ENCODE measurements at regions not wholly inside any gene's neighbourhood (a gene's known extent, or its start where the extent isn't known, plus 50 kb on each side); places are given as distances from the start of the nearest gene placed in this dataset.

- DNase-seq (ENCODE audit: low read depth in 3 of 3): no peak
Measured at GRCh38 chr2:80863147-80863714, 558.7 kb upstream of the LRRTM1 start.

- DNase-seq (ENCODE audit: low read depth in 3 of 3): no peak
Measured at GRCh38 chr2:80858965-80859364, 554.4 kb upstream of the LRRTM1 start.

GRCh38 chr2:80856227-80856626 is 551.7 kb upstream of the LRRTM1 start:
- no peak for DNase-seq (ENCODE audit: low read depth in 3 of 3)

GRCh38 chr2:80854831-80855230 is 550.3 kb upstream of the LRRTM1 start:
- DNase-seq (ENCODE audit: low read depth in 3 of 3): no peak

- DNase-seq (ENCODE audit: low read depth in 3 of 3): no peak
Measured at GRCh38 chr2:80852808-80853139, 548.2 kb upstream of the LRRTM1 start.

GRCh38 chr2:80852079-80852807 is 547.7 kb upstream of the LRRTM1 start:
- no peak for DNase-seq (ENCODE audit: low read depth in 3 of 3)

- DNase-seq (ENCODE audit: low read depth in 3 of 3): no peak
Measured at GRCh38 chr2:80830891-80831290, 526.3 kb upstream of the LRRTM1 start.

- no peak for DNase-seq (ENCODE audit: low read depth in 3 of 3)
Measured at GRCh38 chr2:80822999-80823398, 518.4 kb upstream of the LRRTM1 start.

GRCh38 chr2:80815259-80815658 is 510.7 kb upstream of the LRRTM1 start:
- no peak for DNase-seq (ENCODE audit: low read depth in 3 of 3)

GRCh38 chr2:80786584-80786983 is 482.0 kb upstream of the LRRTM1 start:
- no peak for DNase-seq (ENCODE audit: low read depth in 3 of 3)

- no peak for DNase-seq (ENCODE audit: low read depth in 3 of 3)
Measured at GRCh38 chr2:80778704-80779103, 474.2 kb upstream of the LRRTM1 start.

- DNase-seq (ENCODE audit: low read depth in 3 of 3): no peak
Measured at GRCh38 chr2:80748592-80748991, 444.0 kb upstream of the LRRTM1 start.

- DNase-seq (ENCODE audit: low read depth in 3 of 3): no peak
Measured at GRCh38 chr2:80737047-80737446, 432.5 kb upstream of the LRRTM1 start.

GRCh38 chr2:80725001-80725400 is 420.4 kb upstream of the LRRTM1 start:
- no peak for DNase-seq (ENCODE audit: low read depth in 3 of 3)

- no peak for DNase-seq (ENCODE audit: low read depth in 3 of 3)
Measured at GRCh38 chr2:80722803-80723202, 418.3 kb upstream of the LRRTM1 start.

GRCh38 chr2:80719607-80720006 is 415.1 kb upstream of the LRRTM1 start:
- DNase-seq (ENCODE audit: low read depth in 3 of 3): no peak

- DNase-seq (ENCODE audit: low read depth in 3 of 3): no peak
Measured at GRCh38 chr2:80715433-80715832, 410.9 kb upstream of the LRRTM1 start.

GRCh38 chr2:80711915-80712314 is 407.4 kb upstream of the LRRTM1 start:
- no peak for DNase-seq (ENCODE audit: low read depth in 3 of 3)

GRCh38 chr2:80706951-80707350 is 402.4 kb upstream of the LRRTM1 start:
- no peak for DNase-seq (ENCODE audit: low read depth in 3 of 3)

- DNase-seq (ENCODE audit: low read depth in 3 of 3): no peak
Measured at GRCh38 chr2:80706541-80706940, 402.0 kb upstream of the LRRTM1 start.

- no peak for DNase-seq (ENCODE audit: low read depth in 3 of 3)
Measured at GRCh38 chr2:80703532-80703931, 399.0 kb upstream of the LRRTM1 start.

GRCh38 chr2:80700961-80701360 is 396.4 kb upstream of the LRRTM1 start:
- no peak for DNase-seq (ENCODE audit: low read depth in 3 of 3)

All from stimulated activated CD4-positive, alpha-beta T cell treated with anti-CD3 and anti-CD28 coated beads, TNF-alpha, amount 100 ng/mL, for 4 hours (primary cell).